ENCODE measurements at regions not wholly inside any gene's neighbourhood (a gene's known extent, or its start where the extent isn't known, plus 50 kb on each side); places are given as distances from the start of the nearest gene placed in this dataset.

GRCh38 chr13:73480779-73481559, 422.2 kb downstream of the KLF5 start:
- POLR2A ChIA-PET: no interaction called here
- CTCF ChIA-PET: no interaction called here
- Mint-ChIP-seq H3K4me1 (no peaks in the 10 kb centered on the region), H3K27ac (no peak overlapping the region), H3K9me3 (no peaks in the 10 kb centered on the region), H3K27me3 (no peaks in the 10 kb centered on the region), H3K36me3 (ENCODE audit: low read depth) (no peaks in the 10 kb centered on the region), H3K4me3 (no peak overlapping the region)
- TF ChIP-seq CTCF (IDR thresholded peaks at IDR 0.05): no peak
- DNase-seq (no peak), ATAC-seq (ENCODE audit: low read depth) (no peak)
- intact Hi-C loops (cut with micrococcal nuclease): no loop called here

GRCh38 chr13:73479856-73480255, 421.1 kb downstream of the KLF5 start:
- no peak for ATAC-seq (ENCODE audit: low read depth)
- POLR2A ChIA-PET: no interaction called here

GRCh38 chr13:73479351-73479750, 420.5 kb downstream of the KLF5 start:
- Mint-ChIP-seq H3K27me3 (no peaks in the 10 kb centered on the region), H3K27ac (no peak overlapping the region), H3K4me1 (no peaks in the 10 kb centered on the region), H3K4me3 (no peak overlapping the region), H3K36me3 (ENCODE audit: low read depth) (no peaks in the 10 kb centered on the region), H3K9me3 (no peaks in the 10 kb centered on the region)
- POLR2A ChIA-PET: no interaction called here
- ATAC-seq (ENCODE audit: low read depth): no peak
- DNase-seq: no peak
- CTCF ChIA-PET: no interaction called here
- intact Hi-C loops (cut with micrococcal nuclease): no loop called here
- no peak for TF ChIP-seq CTCF (IDR thresholded peaks at IDR 0.05)

More at GRCh38 chr13:73479856-73480255, 421.1 kb downstream of the KLF5 start:
- no peak for DNase-seq
- Mint-ChIP-seq H3K36me3 (ENCODE audit: low read depth) (no peaks in the 10 kb centered on the region), H3K4me1 (no peaks in the 10 kb centered on the region), H3K4me3 (no peak overlapping the region), H3K9me3 (no peaks in the 10 kb centered on the region), H3K27ac (no peak overlapping the region), H3K27me3 (no peaks in the 10 kb centered on the region)
- CTCF ChIA-PET: no interaction called here
- intact Hi-C loops (cut with micrococcal nuclease): no loop called here
- no peak for TF ChIP-seq CTCF (IDR thresholded peaks at IDR 0.05)

- DNase-seq (no peak), ATAC-seq (ENCODE audit: low read depth) (no peak)
- Mint-ChIP-seq H3K27me3 (no peaks in the 10 kb centered on the region), H3K36me3 (ENCODE audit: low read depth) (no peaks in the 10 kb centered on the region), H3K9me3 (no peaks in the 10 kb centered on the region), H3K4me3 (no peak overlapping the region), H3K27ac (no peak overlapping the region), H3K4me1 (no peaks in the 10 kb centered on the region)
- no peak for TF ChIP-seq CTCF (IDR thresholded peaks at IDR 0.05)
- CTCF ChIA-PET: no interaction called here
- POLR2A ChIA-PET: no interaction called here
- intact Hi-C loops (cut with micrococcal nuclease): no loop called here
Measured at GRCh38 chr13:73477441-73477840, 418.6 kb downstream of the KLF5 start.

- H3K9me3 Mint-ChIP-seq: no peaks in the 10 kb centered on the region
- H3K4me3 Mint-ChIP-seq: no peak overlapping the region
- no peaks in the 10 kb centered on the region for H3K4me1 Mint-ChIP-seq
- POLR2A ChIA-PET: no interaction called here
- DNase-seq (no peak), ATAC-seq (ENCODE audit: low read depth) (no peak)
- no peaks in the 10 kb centered on the region for H3K27me3 Mint-ChIP-seq
- no peak for TF ChIP-seq CTCF (IDR thresholded peaks at IDR 0.05)
- intact Hi-C loops (cut with micrococcal nuclease): no loop called here
- H3K36me3 Mint-ChIP-seq (ENCODE audit: low read depth): no peaks in the 10 kb centered on the region
- CTCF ChIA-PET: no interaction called here
- H3K27ac Mint-ChIP-seq: no peak overlapping the region
Measured at GRCh38 chr13:73473016-73473415, 414.2 kb downstream of the KLF5 start.

Measured in activated B cell treated with CpG ODN at 0.5 μM for 24 hours (primary cell).